DMS79 (cell line): ENCODE measurements at regions not wholly inside any gene's neighbourhood (a gene's known extent, or its start where the extent isn't known, plus 50 kb on each side); places are given as distances from the start of the nearest gene placed in this dataset.

Experiments
- DNase-seq: peaks from one replicate; lab custom pipeline; 2025; lab: John Stamatoyannopoulos, UW

DNA sequence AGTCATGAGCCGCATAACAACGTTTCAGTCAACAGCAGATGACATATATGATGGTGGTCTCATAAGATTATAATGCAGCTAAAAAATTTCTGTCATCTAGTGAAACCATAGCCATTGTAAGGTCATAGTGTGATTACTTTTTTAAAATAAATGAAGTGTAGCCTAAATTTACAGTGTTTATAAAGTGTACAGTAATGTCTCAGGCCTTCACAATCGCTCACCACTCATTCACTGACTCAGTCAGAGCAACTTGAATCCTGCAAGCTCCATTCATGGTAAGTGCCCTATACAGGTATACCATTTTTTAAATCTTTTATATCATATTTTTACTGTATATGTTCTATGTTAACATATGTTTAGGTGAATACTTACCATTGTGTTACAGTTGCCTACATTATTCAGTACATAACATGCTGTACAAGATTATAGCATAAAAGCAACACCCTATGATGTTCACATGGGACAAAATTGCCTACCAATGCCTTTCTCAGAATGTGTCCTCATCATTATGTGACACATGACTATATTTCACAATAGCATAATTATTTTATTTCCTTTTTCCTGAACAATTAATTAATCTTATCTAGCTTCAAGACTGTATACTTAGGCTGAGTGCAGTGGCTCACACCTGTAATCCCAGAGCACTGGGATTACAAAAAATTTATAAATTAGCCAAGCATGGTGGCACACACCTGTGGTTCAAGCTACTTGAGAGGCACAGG is 1115.9 kb upstream of the ZEB2 start:
- DNase-seq = no peak

DNA sequence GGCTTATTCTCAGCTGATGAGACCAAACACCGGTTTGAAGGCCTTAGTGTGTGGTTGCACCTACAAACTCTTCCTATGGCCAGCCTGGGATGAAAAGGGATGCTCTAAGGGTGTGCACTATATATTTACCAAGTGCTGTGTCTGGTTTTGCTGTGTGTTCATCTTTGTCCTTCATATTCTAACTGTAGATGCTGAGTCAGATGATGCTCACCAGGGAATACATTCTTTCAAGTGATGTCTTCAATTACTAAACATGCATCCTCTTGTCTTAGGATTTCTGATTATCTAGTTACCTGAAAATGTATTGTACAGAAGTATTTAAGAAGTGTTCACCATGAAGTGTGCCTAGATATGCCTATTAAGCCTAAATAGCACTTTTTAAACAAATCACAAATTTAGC is 1111.6 kb upstream of the ZEB2 start:
- DNase-seq = no peak

DNA sequence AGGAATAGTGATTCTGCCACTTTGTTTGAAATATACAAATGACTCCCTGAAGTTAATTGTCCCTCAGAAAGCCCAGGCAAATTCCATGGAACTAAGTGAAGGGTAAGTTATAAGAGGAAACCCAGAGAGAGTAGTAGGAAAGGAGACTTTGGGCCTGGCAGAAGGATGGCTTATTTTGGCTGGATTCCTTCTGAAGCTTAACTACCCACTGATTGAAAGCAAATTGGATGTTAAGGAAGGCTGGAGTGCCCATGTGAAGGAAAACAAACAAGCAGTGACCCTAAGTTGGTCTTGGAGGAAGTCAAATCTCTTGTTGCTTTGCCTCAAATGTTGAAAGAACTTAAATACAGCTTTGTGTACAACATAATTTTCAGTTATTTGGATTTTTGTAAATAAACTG is 1106.4 kb upstream of the ZEB2 start:
- DNase-seq = no peak

DNA sequence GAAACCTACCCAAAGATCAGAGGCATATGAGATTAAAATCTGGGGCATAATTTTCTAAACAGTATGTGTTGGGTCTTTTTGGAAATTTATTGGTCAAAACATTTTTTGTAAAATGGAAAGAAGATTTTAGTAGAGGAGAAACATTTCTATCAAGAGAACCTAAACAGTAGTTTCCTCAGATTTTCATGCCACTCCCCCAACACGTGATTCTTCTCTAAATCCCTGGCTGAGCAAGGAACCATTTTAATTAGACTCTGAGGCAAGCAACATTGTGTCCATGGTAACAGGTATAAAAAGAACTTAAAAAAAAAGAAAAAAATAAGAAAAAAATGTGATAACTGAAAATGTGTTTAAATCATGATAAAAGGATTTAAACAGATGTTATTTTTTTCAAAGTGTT is 1105.2 kb upstream of the ZEB2 start:
- DNase-seq = no peak

DNA sequence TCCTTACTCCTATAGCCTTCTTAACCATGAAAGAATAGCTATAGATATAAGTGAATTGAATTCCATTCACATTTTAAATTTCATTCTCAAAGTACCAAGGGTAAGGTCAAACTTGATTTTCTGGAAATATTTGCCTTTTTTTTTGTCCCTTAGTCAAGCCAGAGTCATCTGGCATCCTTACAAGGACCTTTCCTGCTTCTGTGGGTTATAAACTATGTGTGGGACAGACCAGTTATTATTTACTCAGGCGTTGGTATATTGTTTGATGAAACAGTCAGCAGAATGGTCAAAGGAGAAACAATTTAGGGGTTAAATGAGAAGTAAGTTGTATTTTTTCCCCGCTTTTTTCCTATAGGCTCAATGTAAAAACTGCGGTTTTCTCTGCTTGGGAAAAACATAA is 1103.2 kb upstream of the ZEB2 start:
- no peak for DNase-seq

DNA sequence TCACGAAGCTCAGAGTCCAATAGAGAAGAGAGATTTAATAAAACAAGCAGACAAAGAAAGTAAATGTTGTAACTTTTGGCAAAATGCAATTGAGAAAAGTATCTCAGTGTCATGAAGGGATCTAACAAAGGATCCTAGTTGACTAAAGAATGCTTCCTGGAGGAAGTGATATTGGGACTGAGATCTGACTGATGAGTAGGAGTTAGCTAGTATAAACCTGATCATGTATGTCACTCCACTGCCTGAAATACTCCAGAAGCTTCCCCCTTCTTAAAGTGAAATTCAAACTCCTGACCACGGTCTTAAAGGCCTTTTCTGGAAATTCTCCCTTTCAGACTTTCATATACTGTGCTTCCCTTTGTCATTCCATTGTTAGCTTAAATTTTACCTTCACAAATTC is 1102.4 kb upstream of the ZEB2 start:
- DNase-seq = no peak

DNA sequence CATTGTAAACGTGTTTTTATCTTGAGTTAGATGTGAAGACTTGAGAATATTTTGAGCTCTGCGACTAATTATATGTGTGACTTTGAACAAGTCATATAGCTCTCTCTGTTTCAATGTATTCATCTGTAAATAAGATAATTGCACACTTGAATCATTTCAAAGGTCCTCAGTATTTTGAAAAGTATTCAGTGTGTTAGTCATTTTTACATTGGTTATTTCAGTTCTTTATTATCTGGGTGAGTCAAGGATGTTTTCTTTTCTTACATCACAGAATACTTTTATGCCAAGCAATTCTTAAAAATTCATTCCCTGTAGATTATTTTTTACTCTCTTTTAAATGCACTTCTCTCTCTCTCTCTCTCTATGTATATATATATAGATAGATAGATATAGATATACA is 1098.0 kb upstream of the ZEB2 start:
- DNase-seq = no peak

DNA sequence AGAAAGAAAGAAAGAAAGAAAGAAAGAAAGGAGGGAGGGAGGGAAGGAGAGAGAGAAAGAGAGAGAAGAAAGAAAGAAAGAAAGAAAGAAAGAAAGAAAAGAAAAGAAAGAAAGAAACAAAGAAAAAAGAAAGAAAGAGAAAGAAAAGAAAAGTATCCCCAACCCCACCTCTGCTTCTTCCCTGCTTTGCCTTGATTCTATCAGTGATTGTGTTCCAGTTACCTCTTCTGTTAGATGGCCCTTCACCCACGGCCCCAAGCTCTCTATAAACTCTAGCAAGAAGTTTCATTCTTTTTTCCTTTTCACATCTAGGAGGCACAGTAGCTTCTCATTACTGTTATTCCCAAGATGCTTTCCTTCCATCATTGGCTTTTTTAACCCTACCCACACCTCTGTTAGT is 1097.5 kb upstream of the ZEB2 start:
- no peak for DNase-seq

DNA sequence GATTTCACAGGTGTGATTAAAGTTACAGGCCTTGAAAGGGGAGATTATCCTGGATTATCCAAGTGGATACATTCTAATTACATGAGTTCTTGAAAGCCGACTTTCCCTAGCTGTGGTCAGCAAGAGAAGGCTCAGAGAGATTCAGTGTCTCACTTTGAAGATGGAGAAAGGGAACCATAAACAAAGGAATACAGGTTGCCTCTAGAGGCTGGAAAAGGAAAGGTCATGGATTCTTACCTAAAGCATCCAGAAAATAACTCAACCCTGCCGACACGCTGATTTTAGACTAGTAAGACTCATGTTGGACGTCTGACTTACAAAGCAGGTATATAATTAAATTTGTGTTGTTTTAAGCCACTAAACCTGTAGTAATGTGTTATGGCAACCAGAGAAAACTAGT is 1095.7 kb upstream of the ZEB2 start:
- DNase-seq = no peak

DNA sequence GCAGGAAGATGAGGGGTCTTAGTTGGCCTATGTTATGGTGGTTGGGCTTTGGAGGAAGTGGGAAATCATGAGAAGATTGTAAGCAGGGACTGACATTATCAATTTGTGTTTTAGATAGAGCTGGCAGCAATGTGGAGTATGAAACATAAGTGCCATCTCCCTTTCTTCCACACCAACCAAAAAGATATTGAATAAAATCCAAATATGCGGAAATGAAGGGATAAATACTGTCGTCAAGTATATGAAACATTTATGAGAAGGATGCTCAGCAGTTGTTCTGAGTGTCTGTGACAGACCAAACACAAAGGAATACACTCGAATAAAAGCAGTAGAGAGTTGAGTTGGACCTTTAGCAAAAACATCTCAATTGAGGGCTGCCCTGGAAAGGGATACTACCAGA is 1090.0 kb upstream of the ZEB2 start:
- no peak for DNase-seq

DNA sequence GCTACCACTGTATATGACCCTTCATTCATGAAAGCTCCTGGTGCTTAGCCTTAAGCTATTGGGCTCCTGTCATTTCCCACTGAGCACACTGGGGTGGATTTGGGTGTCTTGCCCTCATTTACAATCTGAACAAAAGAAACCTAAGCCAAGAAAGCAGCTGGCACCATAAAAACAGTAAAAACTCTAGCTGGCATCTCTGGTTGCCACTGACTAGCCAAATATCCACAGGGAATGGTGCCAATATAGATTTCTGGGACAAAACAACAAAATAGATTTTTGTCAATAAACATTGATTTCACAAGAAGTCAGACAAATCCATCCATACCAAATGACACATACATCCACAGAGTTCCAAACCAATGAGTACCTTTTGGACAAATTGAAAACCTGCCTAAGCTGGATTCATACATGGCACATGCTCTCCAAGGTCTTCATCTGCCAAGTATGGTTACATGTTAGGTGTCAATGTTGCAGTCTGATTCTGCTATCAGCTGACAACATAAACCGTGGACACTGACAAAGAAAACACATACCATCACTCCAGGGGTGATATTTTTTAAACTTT is 1081.5 kb upstream of the ZEB2 start:
- DNase-seq = no peak

DNA sequence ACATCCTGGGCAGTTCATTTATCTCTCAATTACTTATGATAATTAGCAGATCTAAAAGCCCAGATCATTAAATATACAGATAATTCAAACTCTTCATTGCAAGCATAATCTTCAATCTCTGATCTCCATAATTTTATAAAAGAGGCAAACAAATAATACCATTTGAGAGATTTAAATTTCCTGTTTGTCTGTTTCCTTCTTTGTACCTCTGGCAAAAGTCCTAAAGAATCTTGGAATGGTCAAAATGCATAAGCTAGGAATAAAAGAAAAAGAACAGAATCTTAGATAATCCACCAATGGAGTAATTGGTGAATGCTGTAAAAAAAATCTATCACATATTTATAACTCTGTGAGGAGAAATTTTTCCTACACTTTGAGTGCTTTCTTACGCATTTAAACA is 1080.9 kb upstream of the ZEB2 start:
- no peak for DNase-seq

DNA sequence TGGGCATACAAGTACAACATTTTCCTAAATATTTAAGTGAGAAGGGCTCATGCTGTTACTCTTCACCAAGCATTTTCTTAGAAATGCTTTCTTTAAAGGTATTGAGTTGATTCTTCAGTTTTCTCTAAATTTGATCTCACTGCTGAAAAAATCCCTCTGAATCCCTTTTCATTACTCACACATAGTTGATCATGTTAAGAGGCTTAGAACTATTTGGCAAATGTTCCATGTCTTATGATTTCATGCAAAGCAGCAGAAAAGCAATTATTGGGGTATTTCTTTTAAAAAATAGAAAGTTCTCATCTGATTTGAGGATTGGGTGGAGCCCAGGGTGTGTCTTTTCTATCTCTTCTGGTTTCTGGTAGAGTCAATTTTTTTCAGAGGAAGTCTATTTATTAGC is 1079.8 kb upstream of the ZEB2 start:
- no peak for DNase-seq

DNA sequence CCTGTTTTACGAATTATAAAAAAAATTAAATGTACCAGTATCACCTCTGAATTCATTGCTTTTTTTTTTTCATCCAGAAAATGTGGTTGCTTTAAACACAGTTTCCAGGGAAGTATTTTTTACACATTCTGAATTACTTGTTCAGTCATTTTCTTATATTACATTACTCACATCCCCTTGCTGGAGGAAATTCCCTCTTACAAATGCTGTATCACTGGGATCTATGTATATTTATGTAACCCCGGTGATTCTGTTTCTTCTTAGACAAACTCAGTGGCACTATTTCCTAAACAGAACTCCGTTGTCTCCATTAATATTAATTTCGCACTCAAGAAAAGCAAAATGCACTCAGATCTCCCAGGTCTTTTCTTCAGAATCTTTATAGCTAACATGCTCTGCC is 1078.5 kb upstream of the ZEB2 start:
- DNase-seq = no peak

DNA sequence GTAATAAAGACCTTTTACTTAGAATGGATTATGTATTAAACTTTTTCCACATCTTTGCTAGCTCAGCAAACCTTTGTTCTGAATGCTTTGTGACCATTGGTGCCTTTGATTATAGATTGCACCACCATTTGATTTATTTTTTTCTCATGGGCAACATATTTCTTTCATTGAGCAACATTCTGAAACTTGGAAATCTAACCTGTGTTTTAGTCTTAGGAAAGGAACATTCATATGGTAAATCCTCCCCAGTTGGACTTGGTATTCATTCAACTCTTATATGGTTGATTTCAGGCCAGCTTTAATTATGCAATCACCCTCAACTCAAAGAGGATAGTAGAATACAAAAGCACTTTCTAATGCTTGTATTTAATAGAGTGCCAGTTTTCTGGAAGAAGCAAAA is 1077.9 kb upstream of the ZEB2 start:
- DNase-seq = no peak

DNA sequence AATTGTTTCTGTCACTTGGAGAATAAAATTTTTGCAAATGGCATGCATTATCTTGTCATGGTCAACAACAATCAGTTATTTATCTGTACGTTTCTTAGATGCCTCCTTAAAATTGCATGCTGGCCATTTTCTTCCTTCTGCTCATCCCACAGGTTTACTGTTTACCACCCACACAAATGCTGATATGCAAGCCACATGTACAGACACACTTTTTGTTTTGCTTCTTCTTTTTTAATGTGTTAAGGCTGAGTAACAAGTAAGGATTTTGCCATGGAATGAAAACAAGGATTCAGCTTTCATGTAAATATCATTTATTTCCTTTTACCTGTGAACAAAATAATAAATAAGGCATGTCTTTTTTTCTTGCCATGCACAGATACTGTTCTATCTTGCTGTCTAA is 1077.1 kb upstream of the ZEB2 start:
- DNase-seq = no peak

DNA sequence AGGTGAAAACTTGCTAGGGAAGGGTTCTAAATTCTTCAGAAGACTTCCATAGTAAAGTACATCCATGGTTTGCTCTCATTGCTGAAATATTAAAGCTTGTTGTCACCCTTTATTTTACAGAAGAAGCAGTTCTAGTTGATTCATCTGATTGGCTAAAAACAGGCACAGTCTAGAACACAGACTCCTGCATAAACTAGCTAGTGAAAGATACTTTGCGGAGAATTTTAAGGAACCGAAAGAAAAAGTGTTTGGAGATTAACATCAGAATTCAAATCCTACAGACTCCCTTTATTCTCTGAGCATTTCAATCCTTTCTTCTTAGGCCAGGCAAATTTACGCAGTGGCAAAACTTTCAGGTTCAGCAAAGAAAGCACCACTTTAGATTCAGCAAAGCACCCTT is 1076.5 kb upstream of the ZEB2 start:
- DNase-seq = no peak

DNA sequence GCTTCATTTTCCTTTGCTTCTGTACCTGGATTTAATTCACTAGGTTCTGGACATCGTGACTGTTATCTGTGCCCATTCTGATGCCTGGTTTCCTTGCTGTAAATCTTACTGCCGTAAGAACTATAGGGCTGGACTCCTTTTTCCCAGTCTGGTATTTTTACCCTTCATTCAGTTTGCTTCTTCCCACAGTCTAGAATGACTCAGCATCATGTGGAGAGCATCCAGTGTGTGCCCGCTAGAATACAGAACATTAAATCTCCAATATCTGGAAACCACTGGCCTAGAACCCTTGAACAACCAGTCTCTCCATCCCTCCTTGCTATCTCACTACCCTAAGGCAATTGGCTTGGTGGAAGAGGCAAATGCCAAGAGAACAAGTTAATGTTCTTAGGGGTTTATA is 1075.4 kb upstream of the ZEB2 start:
- no peak for DNase-seq

DNA sequence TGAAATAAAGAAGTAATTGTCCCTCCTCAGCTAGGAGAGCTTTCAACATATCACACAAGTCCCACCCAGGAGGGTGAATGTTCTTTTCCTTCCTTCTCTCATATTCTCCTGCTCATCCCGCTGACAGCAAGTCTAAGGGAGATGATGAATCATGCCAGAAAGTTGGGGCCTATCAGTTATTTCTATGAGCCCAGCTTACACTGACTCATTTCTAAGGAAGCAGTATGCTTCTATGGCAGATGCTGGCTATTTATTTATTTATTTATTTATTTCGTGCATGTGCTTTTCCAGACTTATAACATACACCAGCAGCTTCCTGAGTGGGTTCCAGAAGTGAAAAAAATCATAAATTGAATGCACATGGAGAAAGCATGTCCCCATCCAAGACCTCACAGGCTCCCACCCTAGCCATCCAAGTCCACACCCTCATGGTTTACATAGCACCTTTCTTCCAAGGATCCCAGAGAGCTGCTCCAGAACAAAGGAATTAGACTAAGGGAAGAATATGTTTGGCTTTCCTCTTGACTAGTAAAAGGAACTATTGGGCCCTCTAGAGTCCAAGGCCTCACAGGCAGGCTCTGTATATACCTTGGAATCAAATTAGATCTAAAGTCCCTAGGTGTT is 1074.2 kb upstream of the ZEB2 start:
- no peak for DNase-seq

DNA sequence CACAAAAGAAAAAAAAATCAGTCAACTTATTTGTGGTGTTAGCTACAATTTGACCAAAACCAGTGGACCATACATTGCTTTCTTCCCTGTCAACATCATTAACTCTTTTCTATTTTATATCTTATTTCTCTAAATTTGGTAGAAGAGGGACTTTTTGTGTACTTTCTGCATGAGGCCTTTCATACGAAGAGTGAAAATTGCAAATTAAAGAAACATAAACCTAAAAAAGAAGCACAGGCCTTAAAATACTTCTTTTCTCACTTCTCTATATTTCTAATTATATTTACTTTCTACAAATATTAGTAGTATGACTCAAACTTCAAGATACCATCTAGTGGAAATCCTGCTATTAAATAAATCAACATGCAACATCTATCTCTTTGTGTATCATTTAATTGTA is 1073.4 kb upstream of the ZEB2 start:
- DNase-seq = no peak

DNA sequence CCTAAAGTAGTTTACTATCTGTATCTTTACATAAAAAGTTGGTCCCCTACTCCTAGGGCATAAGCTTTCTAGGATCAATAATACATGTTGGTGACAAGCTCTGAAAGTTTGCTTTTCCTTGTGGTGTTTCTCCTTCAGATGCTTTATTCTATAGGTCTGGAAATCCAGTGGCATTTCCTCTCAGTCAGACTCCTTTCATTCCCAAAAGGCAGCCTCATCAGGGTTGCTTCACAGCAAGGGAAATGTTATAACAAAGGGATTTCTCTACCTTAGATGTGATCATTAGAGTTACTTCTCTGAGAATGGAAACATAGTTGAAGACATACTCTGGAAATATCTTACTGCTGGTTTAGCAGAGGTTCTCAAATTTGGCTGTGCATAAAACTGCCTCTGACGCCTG is 1072.4 kb upstream of the ZEB2 start:
- no peak for DNase-seq

DNA sequence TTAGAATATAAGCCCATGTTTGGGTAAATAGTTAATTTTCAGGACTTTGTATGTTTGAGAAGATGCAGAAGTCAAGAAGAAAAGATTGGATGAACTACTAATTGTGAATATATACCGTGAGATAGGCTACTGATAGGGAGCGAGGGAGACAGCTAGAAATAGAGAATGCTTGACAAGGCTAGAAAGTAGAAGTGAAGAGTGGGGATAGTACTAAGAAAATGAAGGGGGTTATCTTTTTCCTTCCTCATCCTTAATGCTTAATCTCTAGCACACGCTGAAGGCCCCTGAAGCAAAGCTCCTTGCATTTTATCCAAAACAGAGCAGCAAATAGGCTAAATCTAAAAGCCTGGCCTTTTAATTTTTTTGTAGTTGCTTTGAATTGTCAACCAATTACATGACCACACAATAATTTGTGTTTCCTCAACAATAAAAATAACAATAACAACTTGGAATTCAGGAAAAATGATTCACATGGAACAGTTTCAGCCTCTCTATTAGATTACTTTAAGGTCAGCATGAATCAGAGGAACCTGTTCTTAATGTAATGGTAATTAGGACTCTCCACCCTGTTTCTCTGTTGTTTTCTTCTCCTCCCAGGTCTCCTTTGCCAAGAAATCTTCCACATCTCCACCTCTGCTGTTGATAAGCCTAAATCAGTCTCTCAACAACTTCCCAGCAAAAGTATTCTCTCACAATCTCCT is 1071.3 kb upstream of the ZEB2 start:
- DNase-seq = no peak

DNA sequence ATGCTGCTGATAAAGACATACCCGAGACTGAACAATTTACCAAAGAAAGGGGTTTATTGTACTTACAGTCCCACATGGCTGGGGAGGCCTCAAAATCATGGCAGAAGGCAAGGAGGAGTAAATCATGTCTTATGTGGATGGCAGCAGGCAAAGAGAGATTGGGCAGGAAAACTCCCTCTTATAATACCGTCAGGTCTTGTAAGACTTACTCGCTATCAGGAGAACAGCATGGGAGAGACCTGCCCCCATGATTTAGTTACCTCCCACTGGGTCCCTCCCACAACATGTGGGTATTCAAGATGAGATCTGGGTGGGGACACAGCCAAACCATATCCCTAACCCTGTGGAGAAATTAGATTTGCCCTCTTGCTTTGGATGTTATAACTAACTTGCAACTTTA is 1068.0 kb upstream of the ZEB2 start:
- no peak for DNase-seq
